Urinary bladder (tissue), 3 donors: ENCODE measurements at regions not wholly inside any gene's neighbourhood (a gene's known extent, or its start where the extent isn't known, plus 50 kb on each side); places are given as distances from the start of the nearest gene placed in this dataset.
A peak's percentile ranks its signal among the peaks of the same experiment; 100 is the strongest.
"Not testable (repeated sequence)": the region's sequence is repeated elsewhere in the genome, so short reads cannot be mapped to it uniquely, and the experiment has no call there.

Source experiments
- DNase-seq: peaks from one replicate; pipeline ENCODE4 v3.0.0-alpha.2; 2015; ENCODE audit errors: extremely low spot score
- H3K27ac ChIP-seq: one replicate; pipeline ENCODE4 v1.5.1; 2013; ENCODE audit warnings: low read depth, mild to moderate bottlenecking, moderate library complexity
- H3K36me3 ChIP-seq: one replicate; pipeline ENCODE4 v1.6.1; 2013; ENCODE audit warnings: mild to moderate bottlenecking, moderate library complexity; ENCODE audit not compliant: insufficient read depth
- H3K4me1 ChIP-seq: one replicate; pipeline ENCODE4 v1.6.1; 2013; ENCODE audit warnings: mild to moderate bottlenecking, moderate library complexity; ENCODE audit not compliant: insufficient read depth
- H3K4me3 ChIP-seq: one replicate; pipeline ENCODE4 v1.5.1; 2013; ENCODE audit warnings: low read depth, low read length
- WGBS: extraction: QIAGEN DNeasy Blood & Tissue Kit; methylation state at CpG from one replicate; pipeline ENCODE4 v1.1.7; 2013; 5-methylcytosine and 5-hydroxymethylcytosine counted together
- donor health status: healthy with polysubstance abuse.
- donor health status: healthy.

- H3K27ac ChIP-seq = no peak overlapping the region
- DNase-seq = no peak
- H3K36me3 ChIP-seq = no peaks in the 10 kb centered on the region
- 79% methylated on average over 4 of the region's 4 CpGs for WGBS
- H3K4me1 ChIP-seq = no peaks in the 10 kb centered on the region
- H3K4me3 ChIP-seq = no peak overlapping the region
These were observed 798.3 kb upstream of the TMEFF2 start for GRCh38 chr2:192993059-192993458.

GRCh38 chr2:192983173-192983572 is 788.4 kb upstream of the TMEFF2 start:
- no peak for DNase-seq
- no peaks in the 10 kb centered on the region for H3K36me3 ChIP-seq
- no peak overlapping the region for H3K27ac ChIP-seq

GRCh38 chr2:192978395-192978794 is 783.7 kb upstream of the TMEFF2 start:
- WGBS = 33% methylated on average over 3 of the region's 3 CpGs
- no peak overlapping the region for H3K27ac ChIP-seq
- DNase-seq = peak; percentile 33

More at GRCh38 chr2:192983173-192983572, 788.4 kb upstream of the TMEFF2 start:
- H3K4me1 ChIP-seq = no peaks in the 10 kb centered on the region
- H3K4me3 ChIP-seq = no peak overlapping the region

GRCh38 chr2:192971981-192972380 is 777.2 kb upstream of the TMEFF2 start:
- WGBS = 66% methylated on average over 3 of the region's 3 CpGs

More at GRCh38 chr2:192978395-192978794, 783.7 kb upstream of the TMEFF2 start:
- Histone ChIP-seq H3K36me3 (no peaks in the 10 kb centered on the region), H3K4me1 (no peaks in the 10 kb centered on the region), H3K4me3 (no peak overlapping the region)

GRCh38 chr2:192969055-192969454 is 774.3 kb upstream of the TMEFF2 start:
- Histone ChIP-seq H3K36me3 (no peaks in the 10 kb centered on the region), H3K27ac (no peak overlapping the region), H3K4me1 (no peaks in the 10 kb centered on the region), H3K4me3 (no peak overlapping the region)
- 36% methylated on average over 2 of the region's 2 CpGs for WGBS
- no peak for DNase-seq

More at GRCh38 chr2:192971981-192972380, 777.2 kb upstream of the TMEFF2 start:
- no peak overlapping the region for H3K4me3 ChIP-seq
- no peaks in the 10 kb centered on the region for H3K36me3 ChIP-seq
- no peaks in the 10 kb centered on the region for H3K4me1 ChIP-seq
- H3K27ac ChIP-seq = no peak overlapping the region
- no peak for DNase-seq

GRCh38 chr2:192960945-192961344 is 766.2 kb upstream of the TMEFF2 start:
- WGBS = 70% methylated on average over 3 of the region's 3 CpGs
- no peaks in the 10 kb centered on the region for H3K36me3 ChIP-seq
- no peaks in the 10 kb centered on the region for H3K4me1 ChIP-seq

GRCh38 chr2:192958615-192959014 is 763.9 kb upstream of the TMEFF2 start:
- WGBS = 86% methylated on average over 7 of the region's 7 CpGs
- DNase-seq = not testable (repeated sequence)

More at GRCh38 chr2:192960945-192961344, 766.2 kb upstream of the TMEFF2 start:
- Histone ChIP-seq H3K27ac (no peak overlapping the region), H3K4me3 (no peak overlapping the region)
- DNase-seq = no peak

GRCh38 chr2:192957425-192957824 is 762.7 kb upstream of the TMEFF2 start:
- 89% methylated on average over 5 of the region's 5 CpGs for WGBS
- Histone ChIP-seq H3K4me3 (no peak overlapping the region), H3K36me3 (peaks cover 1% of the 10 kb centered on the region), H3K4me1 (no peaks in the 10 kb centered on the region), H3K27ac (no peak overlapping the region)
- no peak for DNase-seq

More at GRCh38 chr2:192958615-192959014, 763.9 kb upstream of the TMEFF2 start:
- not testable (repeated sequence) for H3K4me1 ChIP-seq, H3K36me3 ChIP-seq, H3K4me3 ChIP-seq, H3K27ac ChIP-seq

- Histone ChIP-seq H3K4me3 (no peak overlapping the region), H3K27ac (no peak overlapping the region), H3K36me3 (peaks cover 1% of the 10 kb centered on the region), H3K4me1 (no peaks in the 10 kb centered on the region)
- WGBS = 57% methylated on average over 1 of the region's 1 CpG
- no peak for DNase-seq
These were observed 758.4 kb upstream of the TMEFF2 start for GRCh38 chr2:192953116-192953515.

- H3K4me3 ChIP-seq = no peak overlapping the region
- peaks cover 1% of the 10 kb centered on the region for H3K36me3 ChIP-seq
- no peak overlapping the region for H3K27ac ChIP-seq
- no peaks in the 10 kb centered on the region for H3K4me1 ChIP-seq
- no peak for DNase-seq
- WGBS = 69% methylated on average over 2 of the region's 2 CpGs
These were observed 757.5 kb upstream of the TMEFF2 start for GRCh38 chr2:192952245-192952644.

- H3K36me3 ChIP-seq = peaks cover 1% of the 10 kb centered on the region
- WGBS = 40% methylated on average over 3 of the region's 3 CpGs
- H3K4me1 ChIP-seq = no peaks in the 10 kb centered on the region
- no peak overlapping the region for H3K27ac ChIP-seq
- H3K4me3 ChIP-seq = no peak overlapping the region
- no peak for DNase-seq
These were observed 753.6 kb upstream of the TMEFF2 start for GRCh38 chr2:192948316-192948715.

GRCh38 chr2:192947352-192947751 is 752.6 kb upstream of the TMEFF2 start:
- no peak overlapping the region for H3K4me3 ChIP-seq
- no peaks in the 10 kb centered on the region for H3K36me3 ChIP-seq
- DNase-seq = no peak
- H3K4me1 ChIP-seq = no peaks in the 10 kb centered on the region
- WGBS = 97% methylated on average over 1 of the region's 1 CpG
- no peak overlapping the region for H3K27ac ChIP-seq

- 83% methylated on average over 1 of the region's 1 CpG for WGBS
These were observed 746.0 kb upstream of the TMEFF2 start for GRCh38 chr2:192940767-192941166.

GRCh38 chr2:192932376-192932775 is 737.6 kb upstream of the TMEFF2 start:
- Histone ChIP-seq H3K27ac (no peak overlapping the region), H3K36me3 (no peaks in the 10 kb centered on the region), H3K4me3 (no peak overlapping the region), H3K4me1 (no peaks in the 10 kb centered on the region)
- DNase-seq = no peak
- 0% methylated on average over 1 of the region's 1 CpG for WGBS

More at GRCh38 chr2:192940767-192941166, 746.0 kb upstream of the TMEFF2 start:
- Histone ChIP-seq H3K27ac (no peak overlapping the region), H3K36me3 (no peaks in the 10 kb centered on the region), H3K4me1 (no peaks in the 10 kb centered on the region), H3K4me3 (no peak overlapping the region)
- no peak for DNase-seq

- not testable (repeated sequence) for DNase-seq, H3K4me3 ChIP-seq, H3K4me1 ChIP-seq, H3K36me3 ChIP-seq, H3K27ac ChIP-seq
- WGBS = 83% methylated on average over 4 of the region's 4 CpGs
These were observed 726.9 kb upstream of the TMEFF2 start for GRCh38 chr2:192921631-192922030.
